ENCODE measurements at regions not wholly inside any gene's neighbourhood (a gene's known extent, or its start where the extent isn't known, plus 50 kb on each side); places are given as distances from the start of the nearest gene placed in this dataset.

DNA sequence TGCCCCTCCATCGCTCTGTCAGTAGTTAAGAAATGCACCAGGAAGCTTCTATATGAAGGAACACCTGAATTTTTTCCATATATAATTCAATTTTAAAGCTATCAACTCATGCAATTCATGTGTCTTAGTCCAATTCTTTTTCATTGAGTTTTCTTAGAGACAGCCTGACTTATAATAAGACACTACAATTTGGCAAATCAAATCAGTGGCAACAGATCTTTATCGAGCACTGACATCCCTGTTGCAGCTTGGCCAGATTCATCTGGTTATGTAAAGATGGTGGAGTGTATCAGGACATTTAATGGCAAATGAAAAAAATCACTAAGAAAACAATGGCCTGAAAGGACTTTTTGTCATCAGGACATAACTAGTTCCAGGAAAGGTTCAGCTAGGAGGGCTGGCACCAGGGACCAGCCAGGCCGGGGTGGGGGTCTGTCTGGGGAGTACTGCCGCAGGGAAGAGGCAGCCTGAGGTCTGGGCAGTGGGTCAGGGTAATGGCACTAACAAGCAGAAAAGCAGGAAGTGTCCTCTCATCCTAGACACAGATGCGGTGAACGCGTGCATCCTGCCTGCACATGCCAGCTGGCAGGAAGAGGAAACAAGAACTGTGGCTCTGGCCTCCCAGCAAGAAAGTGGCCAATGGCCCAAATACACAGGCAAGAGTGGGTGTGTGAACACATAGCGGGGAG lies 100.5 kb upstream of the LMNTD1 start:
- TF ChIP-seq, protein P1, sequence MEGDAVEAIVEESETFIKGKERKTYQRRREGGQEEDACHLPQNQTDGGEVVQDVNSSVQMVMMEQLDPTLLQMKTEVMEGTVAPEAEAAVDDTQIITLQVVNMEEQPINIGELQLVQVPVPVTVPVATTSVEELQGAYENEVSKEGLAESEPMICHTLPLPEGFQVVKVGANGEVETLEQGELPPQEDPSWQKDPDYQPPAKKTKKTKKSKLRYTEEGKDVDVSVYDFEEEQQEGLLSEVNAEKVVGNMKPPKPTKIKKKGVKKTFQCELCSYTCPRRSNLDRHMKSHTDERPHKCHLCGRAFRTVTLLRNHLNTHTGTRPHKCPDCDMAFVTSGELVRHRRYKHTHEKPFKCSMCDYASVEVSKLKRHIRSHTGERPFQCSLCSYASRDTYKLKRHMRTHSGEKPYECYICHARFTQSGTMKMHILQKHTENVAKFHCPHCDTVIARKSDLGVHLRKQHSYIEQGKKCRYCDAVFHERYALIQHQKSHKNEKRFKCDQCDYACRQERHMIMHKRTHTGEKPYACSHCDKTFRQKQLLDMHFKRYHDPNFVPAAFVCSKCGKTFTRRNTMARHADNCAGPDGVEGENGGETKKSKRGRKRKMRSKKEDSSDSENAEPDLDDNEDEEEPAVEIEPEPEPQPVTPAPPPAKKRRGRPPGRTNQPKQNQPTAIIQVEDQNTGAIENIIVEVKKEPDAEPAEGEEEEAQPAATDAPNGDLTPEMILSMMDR (IDR thresholded peaks at IDR 0.05) = no peak
- no peak for TF ChIP-seq POLR2AphosphoS5 (IDR thresholded peaks at IDR 0.05; ENCODE audit: insufficient read depth in 1 of 2, low read depth in 1 of 2)
